ENCODE measurements at regions not wholly inside any gene's neighbourhood (a gene's known extent, or its start where the extent isn't known, plus 50 kb on each side); places are given as distances from the start of the nearest gene placed in this dataset.
"Not testable (repeated sequence)": the region's sequence is repeated elsewhere in the genome, so short reads cannot be mapped to it uniquely, and the experiment has no call there.

DNA sequence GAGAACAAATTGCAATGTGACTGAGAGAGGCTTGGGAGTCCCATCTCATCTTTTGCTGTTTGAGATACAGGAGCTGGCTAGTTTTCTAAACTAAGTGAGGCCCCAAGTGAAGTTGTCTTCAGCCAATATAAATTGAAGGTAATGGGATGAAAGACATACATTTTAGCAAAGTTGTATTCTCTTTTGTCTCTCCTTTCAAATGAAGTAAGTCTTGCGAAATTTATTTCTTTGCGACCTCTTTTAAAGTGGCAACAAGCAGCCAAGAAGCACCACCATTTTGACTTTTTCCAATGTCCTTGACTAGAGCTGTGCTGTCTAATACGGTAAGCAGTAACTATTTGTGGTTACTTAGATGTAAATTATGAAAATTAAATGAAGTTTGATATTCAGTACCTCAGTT is 385.7 kb downstream of the USP25 start:
- DNase-seq (ENCODE audit: low read depth in 3 of 3, low spot score in 1 of 3): no peak

GRCh38 chr21:16116069-16116468 is 386.3 kb downstream of the USP25 start:
- no peak for DNase-seq (ENCODE audit: low read depth in 3 of 3, low spot score in 1 of 3)

- DNase-seq (ENCODE audit: low read depth in 3 of 3, low spot score in 1 of 3): no peak
Observed at GRCh38 chr21:16116798-16117197, 387.0 kb downstream of the USP25 start.

- no peak for DNase-seq (ENCODE audit: low read depth in 3 of 3, low spot score in 1 of 3)
Observed at GRCh38 chr21:16117331-16117730, 387.5 kb downstream of the USP25 start.

- DNase-seq (ENCODE audit: low read depth in 3 of 3, low spot score in 1 of 3): no peak
Observed at GRCh38 chr21:16117851-16118590, 388.2 kb downstream of the USP25 start.

- no peak for DNase-seq (ENCODE audit: low read depth in 3 of 3, low spot score in 1 of 3)
Observed at GRCh38 chr21:16124378-16125138, 394.8 kb downstream of the USP25 start.

GRCh38 chr21:16125274-16125673 is 395.5 kb downstream of the USP25 start:
- no peak for DNase-seq (ENCODE audit: low read depth in 3 of 3, low spot score in 1 of 3)

- not testable (repeated sequence) for DNase-seq (ENCODE audit: low read depth in 3 of 3, low spot score in 1 of 3)
Observed at GRCh38 chr21:16132453-16132852, 402.7 kb downstream of the USP25 start.

GRCh38 chr21:16133248-16133647 is 403.5 kb downstream of the USP25 start:
- no peak for DNase-seq (ENCODE audit: low read depth in 3 of 3, low spot score in 1 of 3)

- no peak for DNase-seq (ENCODE audit: low read depth in 3 of 3, low spot score in 1 of 3)
Observed at GRCh38 chr21:16134134-16134533, 404.4 kb downstream of the USP25 start.

- DNase-seq (ENCODE audit: low read depth in 3 of 3, low spot score in 1 of 3): no peak
Observed at GRCh38 chr21:16137106-16137505, 407.3 kb downstream of the USP25 start.

GRCh38 chr21:16145052-16145451 is 415.3 kb downstream of the USP25 start:
- no peak for DNase-seq (ENCODE audit: low read depth in 3 of 3, low spot score in 1 of 3)

GRCh38 chr21:16145479-16145878 is 415.7 kb downstream of the USP25 start:
- DNase-seq (ENCODE audit: low read depth in 3 of 3, low spot score in 1 of 3): no peak

- DNase-seq (ENCODE audit: low read depth in 3 of 3, low spot score in 1 of 3): no peak
Observed at GRCh38 chr21:16154321-16154720, 424.5 kb downstream of the USP25 start.

DNA sequence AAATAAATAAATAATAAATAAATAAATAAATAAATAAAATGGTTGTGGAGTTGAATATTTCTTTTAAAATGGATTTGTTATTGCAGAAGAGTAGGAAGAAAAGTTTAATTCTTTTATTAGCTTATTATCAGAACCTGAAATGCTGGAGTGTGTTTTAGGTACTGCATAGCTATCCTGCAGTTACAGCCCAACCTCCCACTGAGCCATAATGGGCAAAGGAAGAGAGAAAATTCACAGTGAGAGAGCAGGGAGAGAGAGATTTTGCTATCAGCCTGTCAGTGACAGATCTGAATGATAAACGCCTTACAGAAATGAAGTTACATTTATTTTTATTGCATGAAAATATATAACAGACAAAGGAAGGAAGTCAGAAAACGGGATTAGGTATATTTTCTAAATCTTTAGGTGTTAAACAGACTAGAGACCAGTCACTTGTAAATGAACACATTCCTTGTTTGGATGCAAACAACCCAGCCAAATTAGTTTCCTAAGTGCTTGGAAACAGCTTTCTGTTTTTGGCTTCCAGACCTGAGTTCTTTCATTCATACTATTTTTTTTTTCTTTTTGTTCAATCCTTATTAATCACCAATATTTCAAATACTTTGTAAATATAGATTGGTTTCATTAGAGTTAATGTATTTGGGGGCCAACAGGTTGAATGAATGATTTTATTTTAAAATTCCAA is 425.3 kb downstream of the USP25 start:
- no peak for DNase-seq (ENCODE audit: low read depth in 3 of 3, low spot score in 1 of 3)

DNA sequence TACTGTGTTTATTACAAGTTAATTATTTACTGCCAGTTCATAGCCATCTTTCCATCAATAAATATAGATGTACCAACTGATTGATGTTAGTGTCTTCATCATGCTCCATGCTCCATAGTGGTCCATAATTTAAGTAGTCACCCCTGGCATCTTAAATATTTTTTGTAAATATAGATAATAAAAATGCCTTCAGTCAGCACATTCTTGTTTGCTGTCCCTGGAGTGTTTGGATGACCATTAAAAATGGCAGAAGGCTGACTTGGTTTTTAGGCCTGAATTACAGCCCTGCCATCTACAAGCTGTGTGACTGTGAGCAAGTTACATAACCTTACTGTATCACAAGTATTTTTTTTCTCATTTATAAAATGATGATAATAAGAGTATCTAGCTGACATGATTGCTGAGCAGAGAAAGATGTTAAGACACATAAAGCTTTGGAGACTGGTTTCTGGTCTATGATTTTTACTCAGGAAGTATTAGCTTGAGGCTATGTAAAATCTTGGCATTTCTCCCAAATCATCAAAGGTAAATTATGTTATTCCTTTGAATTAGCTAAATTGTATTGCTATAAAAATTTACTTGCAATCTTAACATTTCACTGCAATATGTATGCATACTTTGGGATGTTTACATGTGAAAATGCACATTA is 427.2 kb downstream of the USP25 start:
- no peak for DNase-seq (ENCODE audit: low read depth in 3 of 3, low spot score in 1 of 3)

DNA sequence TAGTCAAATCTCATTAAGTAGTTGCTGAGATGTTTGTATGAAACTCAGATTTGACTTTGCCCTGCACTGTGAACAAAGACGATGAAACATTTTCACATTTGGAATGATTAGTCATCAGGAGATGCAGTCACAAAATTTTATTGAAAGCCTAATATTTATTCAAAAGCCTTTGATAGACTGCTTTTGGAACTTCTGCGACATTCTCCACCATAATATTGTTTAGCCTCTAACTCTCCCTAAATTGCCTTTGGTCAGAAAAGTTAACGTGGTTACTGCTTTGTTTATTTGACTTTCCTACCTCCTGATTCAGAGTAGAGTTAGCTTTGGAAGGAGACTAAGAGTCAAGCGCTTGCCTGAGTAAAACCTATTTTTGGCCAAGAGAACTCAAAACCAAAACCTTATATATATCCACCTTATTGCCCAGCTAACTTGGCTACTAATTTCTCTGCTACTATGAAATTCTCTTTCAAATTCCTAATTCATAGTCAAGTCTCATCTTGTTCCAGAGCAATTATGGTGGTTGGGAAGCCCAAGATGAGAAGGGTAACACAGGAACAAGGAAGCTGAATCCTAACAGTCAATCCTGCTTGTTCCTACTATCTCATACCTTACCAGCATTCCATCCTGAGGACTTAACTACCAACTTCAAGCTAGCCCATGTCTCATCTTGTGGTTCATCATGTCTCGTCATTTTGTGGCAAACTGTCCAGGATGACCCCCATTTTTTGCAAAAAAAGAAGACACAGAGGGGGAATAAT is 429.6 kb downstream of the USP25 start:
- DNase-seq (ENCODE audit: low read depth in 3 of 3, low spot score in 1 of 3): no peak

DNA sequence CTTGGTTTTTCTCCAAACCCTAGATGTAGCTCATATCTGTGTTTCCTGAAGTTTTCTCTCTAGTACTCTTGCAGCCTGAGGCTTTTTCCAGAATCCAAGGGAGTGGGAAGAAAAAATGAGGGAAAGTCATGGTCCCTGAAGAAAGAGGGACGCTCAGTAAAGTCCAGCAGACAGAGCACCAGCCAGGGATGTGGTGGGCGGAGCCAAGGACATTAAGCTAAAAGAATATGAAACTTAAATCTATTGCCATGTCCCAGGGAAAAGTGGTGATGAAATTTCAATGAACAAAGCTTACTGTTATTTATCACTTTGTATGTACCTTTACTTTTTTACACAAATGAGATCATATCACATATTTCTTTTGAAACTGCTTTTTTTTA is 430.2 kb downstream of the USP25 start:
- no peak for DNase-seq (ENCODE audit: low read depth in 3 of 3, low spot score in 1 of 3)

DNA sequence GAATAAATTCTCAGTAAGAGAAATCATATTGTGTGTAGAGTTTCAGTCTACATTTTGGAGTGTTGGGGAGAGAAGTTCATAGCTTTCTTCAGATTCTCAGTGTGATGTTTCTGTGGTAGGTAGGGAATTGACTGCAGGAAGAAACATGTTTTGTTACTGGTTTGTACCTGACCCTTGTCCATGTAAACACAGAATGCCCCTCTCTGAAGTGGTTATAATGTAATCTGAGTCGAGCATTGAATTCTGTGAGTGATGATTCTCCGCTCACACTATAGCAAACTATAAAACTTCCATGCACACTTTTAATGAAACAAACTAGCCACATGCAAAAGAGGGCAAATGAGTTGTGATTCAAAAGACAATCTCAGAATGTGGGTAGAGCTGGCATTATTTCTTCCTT is 433.2 kb downstream of the USP25 start:
- DNase-seq (ENCODE audit: low read depth in 3 of 3, low spot score in 1 of 3): no peak

GRCh38 chr21:16169102-16169511 is 439.3 kb downstream of the USP25 start:
- no peak for DNase-seq (ENCODE audit: low read depth in 3 of 3, low spot score in 1 of 3)

DNA sequence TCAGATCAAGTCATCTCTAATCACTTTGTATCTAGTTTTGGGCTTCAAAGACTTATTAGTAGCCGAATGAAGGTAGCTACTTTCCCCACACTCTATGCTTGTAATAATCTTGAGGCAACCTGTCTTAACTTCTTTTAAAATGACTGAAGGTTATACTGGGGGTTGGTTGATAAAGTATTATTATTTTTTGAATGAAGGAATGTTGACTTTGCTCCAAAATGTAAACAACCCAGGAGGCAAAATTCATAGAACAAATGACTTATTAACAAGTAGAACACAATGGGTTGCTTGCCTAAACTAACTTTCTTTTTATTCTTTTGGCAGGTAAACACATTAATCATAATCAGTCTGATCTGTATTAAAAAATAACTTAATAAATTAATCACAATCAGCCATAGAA is 440.0 kb downstream of the USP25 start:
- no peak for DNase-seq (ENCODE audit: low read depth in 3 of 3, low spot score in 1 of 3)
